C4-2B (cell line): ENCODE measurements at regions not wholly inside any gene's neighbourhood (a gene's known extent, or its start where the extent isn't known, plus 50 kb on each side); places are given as distances from the start of the nearest gene placed in this dataset.

Experiments
- CTCF ChIP-seq: fragments of 450-650 bp; conservative IDR thresholded peaks from 2 replicates; pipeline ENCODE4 v1.5.1; 2017; ENCODE audit warnings: mild to moderate bottlenecking
- ZFX ChIP-seq: fragments of 450-650 bp; IDR thresholded peaks from 2 replicates; pipeline ENCODE4 v1.6.1; 2017

- TF ChIP-seq CTCF (no peak), ZFX (no peak)
Observed at GRCh38 chr2:64403426-64403825, 50.5 kb upstream of the LGALSL start.
